ENCODE measurements at regions not wholly inside any gene's neighbourhood (a gene's known extent, or its start where the extent isn't known, plus 50 kb on each side); places are given as distances from the start of the nearest gene placed in this dataset.
A peak's percentile ranks its signal among the peaks of the same experiment; 100 is the strongest.

- peaks cover 0 to 4% of the 10 kb centered on the region in 2 donors for H3K36me3 Mint-ChIP-seq
- H3K4me3 Mint-ChIP-seq: peak overlapping the region; percentile 95 to 98
- H3K27ac Mint-ChIP-seq: peak overlapping the region; percentile 33 to 93 (median 85)
Observed at GRCh38 chr1:207963427-207964194, 52.7 kb upstream of the CD34 start.

More at GRCh38 chr1:207963427-207964194, 52.7 kb upstream of the CD34 start:
- H3K27ac ChIP-seq (ENCODE audit: low read depth in 1 of 2, low read length in 2 of 2): peak overlapping the region; percentile 58 to 85
- peak; percentile 85 to 89 (median 85) for DNase-seq
- H3K79me2 ChIP-seq (ENCODE audit: insufficient read depth, low read length): no peaks in the 10 kb centered on the region
- WGBS (ENCODE audit: insufficient coverage): 2% methylated on average over 51 of the region's 59 CpGs
- intact Hi-C loops (cut with micrococcal nuclease): loop anchor here (2.0 to 10.0 kb wide), 5 partner anchors 76 to 169 kb away; no protein-coding TSS in a partner anchor
- peak; percentile 99 for TF ChIP-seq CTCF (IDR thresholded peaks at IDR 0.05)
- Mint-ChIP-seq H3K9me3 (peaks cover 0 to 4% (median 0%) of the 10 kb centered on the region in 7 donors), H3K4me1 (peaks cover 22% of the 10 kb centered on the region), H3K27me3 (ENCODE audit: low read depth in 3 of 3) (peaks cover 19 to 23% (median 22%) of the 10 kb centered on the region in 3 donors)
- no peaks in the 10 kb centered on the region for H3K9me3 ChIP-seq (replicated peaks in 1 of 2; ENCODE audit: control insufficient read depth in 1 of 2, insufficient read depth in 1 of 2, low read length in 2 of 2)
- H4K20me1 ChIP-seq (ENCODE audit: insufficient read depth, low read length): no peaks in the 10 kb centered on the region
- H3K4me1 ChIP-seq (ENCODE audit: control insufficient read depth in 1 of 2, insufficient read depth in 2 of 2, low read length in 2 of 2): peaks cover 21 to 28% of the 10 kb centered on the region in 2 donors
- peak overlapping the region; percentile 63 to 89 (median 76) for H3K4me3 ChIP-seq (replicated peaks in 1 of 3; ENCODE audit: low read depth in 2 of 3, low read length in 3 of 3)
- peak overlapping the region; percentile 90 for H3K4me2 ChIP-seq (replicated peaks; ENCODE audit: extremely low read depth, low read length, poor library complexity, severe bottlenecking)
- peak overlapping the region; percentile 100 for H2AFZ ChIP-seq (ENCODE audit: insufficient read depth, low read depth, low read length, poor library complexity, severe bottlenecking)
- H3K36me3 ChIP-seq (replicated peaks in 1 of 2; ENCODE audit: control insufficient read depth in 1 of 2, insufficient read depth in 2 of 2, low read length in 2 of 2): no peaks in the 10 kb centered on the region
- peaks cover 15 to 16% of the 10 kb centered on the region in 2 donors for H3K27me3 ChIP-seq (ENCODE audit: control insufficient read depth in 2 of 2, insufficient read depth in 2 of 2, low read length in 2 of 2)
- H3K9ac ChIP-seq (ENCODE audit: insufficient read depth, low read length, poor library complexity, severe bottlenecking): peak overlapping the region; percentile 80
